Left kidney (tissue), 1 donor: ENCODE measurements at regions not wholly inside any gene's neighbourhood (a gene's known extent, or its start where the extent isn't known, plus 50 kb on each side); places are given as distances from the start of the nearest gene placed in this dataset.
"Not testable (repeated sequence)": the region's sequence is repeated elsewhere in the genome, so short reads cannot be mapped to it uniquely, and the experiment has no call there.

Source experiments
- DNase-seq: peaks from one replicate; pipeline ENCODE4 v3.0.0-alpha.2; 2013

GRCh38 chr10:117790621-117791020 is 248.1 kb downstream of the EMX2 start:
- no peak for DNase-seq

GRCh38 chr10:117792214-117792613 is 249.7 kb downstream of the EMX2 start:
- DNase-seq: no peak

- DNase-seq: no peak
Observed at GRCh38 chr10:117796130-117796745, 250.5 kb downstream of the RAB11FIP2 start.

- no peak for DNase-seq
Observed at GRCh38 chr10:117797296-117797695, 249.4 kb downstream of the RAB11FIP2 start.

- DNase-seq: no peak
Observed at GRCh38 chr10:117801691-117802090, 245.1 kb downstream of the RAB11FIP2 start.

GRCh38 chr10:117804470-117805011 is 242.2 kb downstream of the RAB11FIP2 start:
- DNase-seq: peak; percentile 55

- DNase-seq: no peak
Observed at GRCh38 chr10:117805139-117805538, 241.6 kb downstream of the RAB11FIP2 start.

GRCh38 chr10:117807441-117807840 is 239.3 kb downstream of the RAB11FIP2 start:
- DNase-seq: no peak

- DNase-seq: not testable (repeated sequence)
Observed at GRCh38 chr10:117815816-117816215, 230.9 kb downstream of the RAB11FIP2 start.

- no peak for DNase-seq
Observed at GRCh38 chr10:117817116-117817515, 229.6 kb downstream of the RAB11FIP2 start.

GRCh38 chr10:117818721-117819120 is 228.0 kb downstream of the RAB11FIP2 start:
- DNase-seq: no peak

- DNase-seq: no peak
Observed at GRCh38 chr10:117819304-117819703, 227.4 kb downstream of the RAB11FIP2 start.

GRCh38 chr10:117823980-117824379 is 222.8 kb downstream of the RAB11FIP2 start:
- no peak for DNase-seq

GRCh38 chr10:117830205-117830604 is 216.5 kb downstream of the RAB11FIP2 start:
- DNase-seq: no peak

- DNase-seq: no peak
Observed at GRCh38 chr10:117830787-117831212, 215.9 kb downstream of the RAB11FIP2 start.

GRCh38 chr10:117838500-117839498 is 207.9 kb downstream of the RAB11FIP2 start:
- not testable (repeated sequence) for DNase-seq

GRCh38 chr10:117856426-117856825 is 190.3 kb downstream of the RAB11FIP2 start:
- DNase-seq: not testable (repeated sequence)

GRCh38 chr10:117860135-117860534 is 186.6 kb downstream of the RAB11FIP2 start:
- no peak for DNase-seq

- no peak for DNase-seq
Observed at GRCh38 chr10:117860823-117861222, 185.9 kb downstream of the RAB11FIP2 start.

- no peak for DNase-seq
Observed at GRCh38 chr10:117861329-117861728, 185.4 kb downstream of the RAB11FIP2 start.

- DNase-seq: no peak
Observed at GRCh38 chr10:117863771-117864170, 183.0 kb downstream of the RAB11FIP2 start.

GRCh38 chr10:117865945-117866344 is 180.8 kb downstream of the RAB11FIP2 start:
- DNase-seq: no peak

- no peak for DNase-seq
Observed at GRCh38 chr10:117868151-117868550, 178.6 kb downstream of the RAB11FIP2 start.
